Suppressor macrophage treated with lipopolysaccharide for 1 hour (primary cell): ENCODE measurements at regions not wholly inside any gene's neighbourhood (a gene's known extent, or its start where the extent isn't known, plus 50 kb on each side); places are given as distances from the start of the nearest gene placed in this dataset.
A peak's percentile ranks its signal among the peaks of the same experiment; 100 is the strongest.

Experiments
- DNase-seq, 3 donors: peaks; one replicate each; pipeline ENCODE4 v3.0.0-alpha.2; 2020 to 2022

GRCh38 chr1:23639460-23640095, 52.0 kb upstream of the RPL11 start:
- no peak for DNase-seq

- no peak for DNase-seq
Observed at GRCh38 chr1:23638786-23639241, 52.8 kb upstream of the RPL11 start.

GRCh38 chr1:23638188-23638619, 53.4 kb upstream of the RPL11 start:
- no peak for DNase-seq

- no peak for DNase-seq
Observed at GRCh38 chr1:23636009-23636408, 55.6 kb upstream of the RPL11 start.

GRCh38 chr1:23634840-23635651, 56.6 kb upstream of the RPL11 start:
- peak; percentile 72 to 85 (median 79) for DNase-seq

- no peak for DNase-seq
Observed at GRCh38 chr1:23634518-23634839, 57.1 kb upstream of the RPL11 start.

GRCh38 chr1:23632479-23633160, 59.0 kb upstream of the RPL11 start:
- no peak for DNase-seq

GRCh38 chr1:23629708-23630290, 61.8 kb upstream of the RPL11 start:
- DNase-seq: no peak

GRCh38 chr1:23628951-23629387, 62.6 kb upstream of the RPL11 start:
- peak in 2 of 3 donors; percentile 23 to 37 for DNase-seq

- DNase-seq: no peak
Observed at GRCh38 chr1:23627069-23627735, 64.4 kb upstream of the RPL11 start.

GRCh38 chr1:23625929-23626535, 65.6 kb upstream of the RPL11 start:
- DNase-seq: no peak

- no peak for DNase-seq
Observed at GRCh38 chr1:23625459-23625858, 66.1 kb upstream of the RPL11 start.

- DNase-seq: peak; percentile 28 to 45 (median 40)
Observed at GRCh38 chr1:23624440-23624839, 65.1 kb upstream of the ID3 start.

- no peak for DNase-seq
Observed at GRCh38 chr1:23622284-23622683, 63.0 kb upstream of the ID3 start.

GRCh38 chr1:23620605-23621004, 61.3 kb upstream of the ID3 start:
- DNase-seq: no peak

GRCh38 chr1:23619299-23620188, 60.2 kb upstream of the ID3 start:
- DNase-seq: peak; percentile 23 to 55 (median 38)

- DNase-seq: no peak
Observed at GRCh38 chr1:23618586-23619083, 59.3 kb upstream of the ID3 start.

- peak in 1 of 3 donors; percentile 20 for DNase-seq
Observed at GRCh38 chr1:23617084-23617521, 57.8 kb upstream of the ID3 start.

- no peak for DNase-seq
Observed at GRCh38 chr1:23616292-23616824, 57.1 kb upstream of the ID3 start.

GRCh38 chr1:23615852-23616251, 56.6 kb upstream of the ID3 start:
- no peak for DNase-seq

GRCh38 chr1:23615423-23615822, 56.1 kb upstream of the ID3 start:
- no peak for DNase-seq
